Breast epithelium (tissue), 3 donors: ENCODE measurements at regions not wholly inside any gene's neighbourhood (a gene's known extent, or its start where the extent isn't known, plus 50 kb on each side); places are given as distances from the start of the nearest gene placed in this dataset.

Experiments used
- CTCF ChIP-seq, 3 donors: fragments of 450-650 bp; IDR thresholded peaks; one replicate each; pipeline ENCODE4 v1.5.1; 2016 to 2017; ENCODE audit warnings: antibody characterized with exemption in 3 of 3, mild to moderate bottlenecking in 3 of 3, moderate library complexity in 3 of 3
- POLR2A ChIP-seq: fragments of 450-650 bp; IDR thresholded peaks from one replicate; pipeline ENCODE4 v1.6.1; 2016; ENCODE audit warnings: antibody characterized with exemption, mild to moderate bottlenecking, moderate library complexity

GRCh38 chr20:55745840-55746239, 259.5 kb downstream of the CBLN4 start:
- TF ChIP-seq CTCF (IDR thresholded peaks at IDR 0.05) (no peak), POLR2A (no peak)
